ENCODE measurements at regions not wholly inside any gene's neighbourhood (a gene's known extent, or its start where the extent isn't known, plus 50 kb on each side); places are given as distances from the start of the nearest gene placed in this dataset.
"Not testable (repeated sequence)": the region's sequence is repeated elsewhere in the genome, so short reads cannot be mapped to it uniquely, and the experiment has no call there.

- H3K4me1 ChIP-seq (ENCODE audit: low read length); H2AFZ ChIP-seq (ENCODE audit: low read length); H3K9ac ChIP-seq (ENCODE audit: low read length); H3K27ac ChIP-seq (ENCODE audit: low read length); H3K9me3 ChIP-seq (ENCODE audit: low read length); H3K27me3 ChIP-seq (ENCODE audit: low read length); H3K9me2 ChIP-seq (replicated peaks; ENCODE audit: insufficient read depth, low read length); H4K20me1 ChIP-seq (ENCODE audit: insufficient read depth, low read depth, low read length); H3K79me2 ChIP-seq (ENCODE audit: low read length); H3K4me3 ChIP-seq (ENCODE audit: low read length); H3K36me3 ChIP-seq (ENCODE audit: insufficient read depth, low read length); H3K4me2 ChIP-seq (ENCODE audit: low read depth, low read length, poor library complexity, severe bottlenecking); DNase-seq: not testable (repeated sequence)
These were observed 383.0 kb downstream of the CHL1 start for GRCh38 chr3:579529-579928.

- not testable (repeated sequence) for H3K27me3 ChIP-seq (ENCODE audit: low read length); H3K9ac ChIP-seq (ENCODE audit: low read length); H3K9me3 ChIP-seq (ENCODE audit: low read length)
These were observed 392.5 kb downstream of the CHL1 start for GRCh38 chr3:589066-589465.

GRCh38 chr3:597304-597703 is 400.7 kb downstream of the CHL1 start:
- not testable (repeated sequence) for H2AFZ ChIP-seq (ENCODE audit: low read length); DNase-seq; H3K4me3 ChIP-seq (ENCODE audit: low read length); H3K4me2 ChIP-seq (ENCODE audit: low read depth, low read length, poor library complexity, severe bottlenecking); H3K27ac ChIP-seq (ENCODE audit: low read length); H3K9ac ChIP-seq (ENCODE audit: low read length); H3K9me3 ChIP-seq (ENCODE audit: low read length); H4K20me1 ChIP-seq (ENCODE audit: insufficient read depth, low read depth, low read length); H3K9me2 ChIP-seq (replicated peaks; ENCODE audit: insufficient read depth, low read length); H3K36me3 ChIP-seq (ENCODE audit: insufficient read depth, low read length); H3K4me1 ChIP-seq (ENCODE audit: low read length); H3K79me2 ChIP-seq (ENCODE audit: low read length); H3K27me3 ChIP-seq (ENCODE audit: low read length)

More at GRCh38 chr3:589066-589465, 392.5 kb downstream of the CHL1 start:
- not testable (repeated sequence) for H3K4me3 ChIP-seq (ENCODE audit: low read length); H2AFZ ChIP-seq (ENCODE audit: low read length); H3K27ac ChIP-seq (ENCODE audit: low read length); H3K79me2 ChIP-seq (ENCODE audit: low read length); H3K9me2 ChIP-seq (replicated peaks; ENCODE audit: insufficient read depth, low read length); H3K36me3 ChIP-seq (ENCODE audit: insufficient read depth, low read length); H3K4me1 ChIP-seq (ENCODE audit: low read length); DNase-seq; H3K4me2 ChIP-seq (ENCODE audit: low read depth, low read length, poor library complexity, severe bottlenecking); H4K20me1 ChIP-seq (ENCODE audit: insufficient read depth, low read depth, low read length)

GRCh38 chr3:597746-598145 is 401.2 kb downstream of the CHL1 start:
- H3K9me2 ChIP-seq (replicated peaks; ENCODE audit: insufficient read depth, low read length); H3K4me3 ChIP-seq (ENCODE audit: low read length); H3K4me2 ChIP-seq (ENCODE audit: low read depth, low read length, poor library complexity, severe bottlenecking); H3K79me2 ChIP-seq (ENCODE audit: low read length); DNase-seq; H3K9me3 ChIP-seq (ENCODE audit: low read length); H2AFZ ChIP-seq (ENCODE audit: low read length); H3K4me1 ChIP-seq (ENCODE audit: low read length); H3K27ac ChIP-seq (ENCODE audit: low read length); H3K36me3 ChIP-seq (ENCODE audit: insufficient read depth, low read length); H4K20me1 ChIP-seq (ENCODE audit: insufficient read depth, low read depth, low read length); H3K9ac ChIP-seq (ENCODE audit: low read length); H3K27me3 ChIP-seq (ENCODE audit: low read length): not testable (repeated sequence)

- H3K9me2 ChIP-seq (replicated peaks; ENCODE audit: insufficient read depth, low read length); H3K4me3 ChIP-seq (ENCODE audit: low read length); DNase-seq; H3K36me3 ChIP-seq (ENCODE audit: insufficient read depth, low read length); H2AFZ ChIP-seq (ENCODE audit: low read length); H3K4me2 ChIP-seq (ENCODE audit: low read depth, low read length, poor library complexity, severe bottlenecking); H3K9me3 ChIP-seq (ENCODE audit: low read length); H3K27ac ChIP-seq (ENCODE audit: low read length); H3K9ac ChIP-seq (ENCODE audit: low read length); H3K79me2 ChIP-seq (ENCODE audit: low read length); H3K27me3 ChIP-seq (ENCODE audit: low read length); H3K4me1 ChIP-seq (ENCODE audit: low read length); H4K20me1 ChIP-seq (ENCODE audit: insufficient read depth, low read depth, low read length): not testable (repeated sequence)
These were observed 410.9 kb downstream of the CHL1 start for GRCh38 chr3:607480-607879.

GRCh38 chr3:621714-622113 is 425.2 kb downstream of the CHL1 start:
- Histone ChIP-seq H3K4me1 (ENCODE audit: low read length) (no peaks in the 10 kb centered on the region), H3K4me2 (ENCODE audit: low read depth, low read length, poor library complexity, severe bottlenecking) (no peak overlapping the region), H3K4me3 (ENCODE audit: low read length) (no peak overlapping the region), H3K27ac (ENCODE audit: low read length) (no peak overlapping the region), H4K20me1 (ENCODE audit: insufficient read depth, low read depth, low read length) (no peaks in the 10 kb centered on the region), H3K9ac (ENCODE audit: low read length) (no peak overlapping the region), H3K9me2 (replicated peaks; ENCODE audit: insufficient read depth, low read length) (no peaks in the 10 kb centered on the region), H2AFZ (ENCODE audit: low read length) (no peak overlapping the region), H3K27me3 (ENCODE audit: low read length) (no peaks in the 10 kb centered on the region), H3K79me2 (ENCODE audit: low read length) (no peaks in the 10 kb centered on the region), H3K36me3 (ENCODE audit: insufficient read depth, low read length) (no peaks in the 10 kb centered on the region), H3K9me3 (ENCODE audit: low read length) (no peaks in the 10 kb centered on the region)
- DNase-seq: no peak

GRCh38 chr3:622314-622713 is 425.8 kb downstream of the CHL1 start:
- Histone ChIP-seq H3K79me2 (ENCODE audit: low read length) (no peaks in the 10 kb centered on the region), H3K9me2 (replicated peaks; ENCODE audit: insufficient read depth, low read length) (no peaks in the 10 kb centered on the region), H3K27me3 (ENCODE audit: low read length) (no peaks in the 10 kb centered on the region), H2AFZ (ENCODE audit: low read length) (no peak overlapping the region), H3K4me3 (ENCODE audit: low read length) (no peak overlapping the region), H3K4me1 (ENCODE audit: low read length) (no peaks in the 10 kb centered on the region), H3K27ac (ENCODE audit: low read length) (no peak overlapping the region), H3K36me3 (ENCODE audit: insufficient read depth, low read length) (no peaks in the 10 kb centered on the region), H4K20me1 (ENCODE audit: insufficient read depth, low read depth, low read length) (no peaks in the 10 kb centered on the region), H3K9me3 (ENCODE audit: low read length) (no peaks in the 10 kb centered on the region), H3K4me2 (ENCODE audit: low read depth, low read length, poor library complexity, severe bottlenecking) (no peak overlapping the region), H3K9ac (ENCODE audit: low read length) (no peak overlapping the region)
- no peak for DNase-seq

- Histone ChIP-seq H3K9ac (ENCODE audit: low read length) (no peak overlapping the region), H3K36me3 (ENCODE audit: insufficient read depth, low read length) (no peaks in the 10 kb centered on the region), H3K9me3 (ENCODE audit: low read length) (no peaks in the 10 kb centered on the region), H3K79me2 (ENCODE audit: low read length) (no peaks in the 10 kb centered on the region), H3K4me2 (ENCODE audit: low read depth, low read length, poor library complexity, severe bottlenecking) (no peak overlapping the region), H3K9me2 (replicated peaks; ENCODE audit: insufficient read depth, low read length) (no peaks in the 10 kb centered on the region), H4K20me1 (ENCODE audit: insufficient read depth, low read depth, low read length) (no peaks in the 10 kb centered on the region), H2AFZ (ENCODE audit: low read length) (no peak overlapping the region), H3K4me3 (ENCODE audit: low read length) (no peak overlapping the region), H3K27ac (ENCODE audit: low read length) (no peak overlapping the region), H3K27me3 (ENCODE audit: low read length) (no peaks in the 10 kb centered on the region), H3K4me1 (ENCODE audit: low read length) (no peaks in the 10 kb centered on the region)
- DNase-seq: no peak
These were observed 427.5 kb downstream of the CHL1 start for GRCh38 chr3:623914-624545.
